ENCODE measurements at regions not wholly inside any gene's neighbourhood (a gene's known extent, or its start where the extent isn't known, plus 50 kb on each side); places are given as distances from the start of the nearest gene placed in this dataset.

DNA sequence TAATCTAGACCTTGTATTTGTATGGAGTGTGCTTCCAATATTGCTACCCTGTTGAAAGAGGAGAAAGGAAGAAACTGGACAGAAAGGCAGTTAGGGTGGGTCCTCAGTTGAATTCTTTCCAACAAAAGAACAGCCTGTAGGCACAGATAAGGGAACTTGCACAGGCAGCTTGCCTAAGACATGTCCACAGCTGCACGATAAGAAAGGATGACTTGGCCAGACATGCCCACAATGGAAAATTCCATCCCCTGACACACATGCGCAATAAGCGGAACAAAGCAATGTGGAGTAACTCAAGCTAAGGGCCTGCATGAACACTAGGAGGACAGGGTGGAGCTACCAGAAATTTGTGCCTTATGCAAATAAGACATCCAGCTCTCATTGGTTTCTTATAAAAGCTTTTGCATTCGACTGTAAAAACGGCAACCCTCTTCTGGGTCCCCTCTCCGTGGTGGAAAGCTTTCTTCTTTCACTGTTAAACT lies 1084.7 kb upstream of the NXPH2 start:
- no peak for TF ChIP-seq EP300 (IDR thresholded peaks at IDR 0.05)
- TF ChIP-seq, protein P1, sequence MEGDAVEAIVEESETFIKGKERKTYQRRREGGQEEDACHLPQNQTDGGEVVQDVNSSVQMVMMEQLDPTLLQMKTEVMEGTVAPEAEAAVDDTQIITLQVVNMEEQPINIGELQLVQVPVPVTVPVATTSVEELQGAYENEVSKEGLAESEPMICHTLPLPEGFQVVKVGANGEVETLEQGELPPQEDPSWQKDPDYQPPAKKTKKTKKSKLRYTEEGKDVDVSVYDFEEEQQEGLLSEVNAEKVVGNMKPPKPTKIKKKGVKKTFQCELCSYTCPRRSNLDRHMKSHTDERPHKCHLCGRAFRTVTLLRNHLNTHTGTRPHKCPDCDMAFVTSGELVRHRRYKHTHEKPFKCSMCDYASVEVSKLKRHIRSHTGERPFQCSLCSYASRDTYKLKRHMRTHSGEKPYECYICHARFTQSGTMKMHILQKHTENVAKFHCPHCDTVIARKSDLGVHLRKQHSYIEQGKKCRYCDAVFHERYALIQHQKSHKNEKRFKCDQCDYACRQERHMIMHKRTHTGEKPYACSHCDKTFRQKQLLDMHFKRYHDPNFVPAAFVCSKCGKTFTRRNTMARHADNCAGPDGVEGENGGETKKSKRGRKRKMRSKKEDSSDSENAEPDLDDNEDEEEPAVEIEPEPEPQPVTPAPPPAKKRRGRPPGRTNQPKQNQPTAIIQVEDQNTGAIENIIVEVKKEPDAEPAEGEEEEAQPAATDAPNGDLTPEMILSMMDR (IDR thresholded peaks at IDR 0.05), result no peak
- TF ChIP-seq POLR2AphosphoS5 (IDR thresholded peaks at IDR 0.05), result no peak
- no peak overlapping the region for H3K4me3 ChIP-seq
- WGBS, 5 donors, result 70 to 76% (median 74%) methylated on average over 6 of the region's 6 CpGs
- no peaks in the 10 kb centered on the region for H3K36me3 ChIP-seq
- H3K4me1 ChIP-seq, result no peaks in the 10 kb centered on the region
- H3K27me3 ChIP-seq, result no peaks in the 10 kb centered on the region
- no peak for DNase-seq
- H3K27ac ChIP-seq, result no peak overlapping the region
- peaks cover 0 to 21% (median 13%) of the 10 kb centered on the region in 4 donors for H3K9me3 ChIP-seq
- intact Hi-C loops (cut with DNase I; ENCODE audit: low total_unique reads), result no loop called here

DNA sequence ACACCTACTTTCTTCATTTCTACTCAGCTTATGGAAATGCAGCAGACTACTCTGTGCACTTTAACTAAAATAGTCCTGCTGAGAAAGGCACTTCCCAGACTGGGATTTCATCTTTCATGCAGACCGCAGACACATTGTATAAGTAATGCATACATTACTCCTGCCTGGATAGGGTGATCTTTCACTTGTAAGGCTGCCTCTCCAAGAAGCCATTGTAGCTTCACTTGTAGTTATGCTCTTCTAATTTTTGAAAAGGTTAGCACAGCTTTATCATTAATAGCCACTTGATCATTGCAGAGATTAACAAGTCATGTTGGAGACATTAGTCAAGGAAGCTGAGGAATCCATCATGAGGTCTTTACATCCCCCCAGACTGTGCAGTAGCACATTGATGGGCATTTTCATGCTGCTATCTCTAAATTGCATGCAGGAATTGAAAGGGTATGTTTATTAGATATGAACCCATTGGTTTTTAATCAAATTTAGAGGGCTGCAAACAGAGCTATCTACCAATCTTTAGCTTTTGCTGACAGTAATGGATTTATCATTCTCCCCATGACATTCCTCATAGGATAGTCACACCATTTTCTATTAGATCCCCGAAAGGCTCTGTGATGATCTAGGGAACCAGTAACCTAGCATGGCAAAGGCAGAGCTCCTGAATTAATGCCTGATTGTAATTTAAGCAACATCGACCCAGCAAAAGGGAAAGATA lies 1074.7 kb upstream of the NXPH2 start:
- H3K9me3 ChIP-seq, result peaks cover 0 to 4% (median 0%) of the 10 kb centered on the region in 4 donors
- H3K36me3 ChIP-seq, result no peaks in the 10 kb centered on the region
- H3K4me1 ChIP-seq, result no peaks in the 10 kb centered on the region
- TF ChIP-seq POLR2AphosphoS5 (IDR thresholded peaks at IDR 0.05) (no peak), POLR2A (IDR thresholded peaks at IDR 0.05) (no peak), EP300 (IDR thresholded peaks at IDR 0.05) (no peak)
- TF ChIP-seq, protein P1 (IDR thresholded peaks at IDR 0.05), result no peak
- intact Hi-C loops (cut with DNase I; ENCODE audit: low total_unique reads), result no loop called here
- no peak for DNase-seq
- H3K4me3 ChIP-seq, result no peak overlapping the region
- 81 to 91% (median 89%) methylated on average over 3 of the region's 3 CpGs for WGBS, 5 donors
- no peaks in the 10 kb centered on the region for H3K27me3 ChIP-seq
- H3K27ac ChIP-seq, result no peak overlapping the region

- TF ChIP-seq, protein P1 (IDR thresholded peaks at IDR 0.05), result no peak
- no peak for TF ChIP-seq EP300 (IDR thresholded peaks at IDR 0.05)
- no peak for TF ChIP-seq POLR2AphosphoS5 (IDR thresholded peaks at IDR 0.05)
- TF ChIP-seq POLR2A (IDR thresholded peaks at IDR 0.05), result no peak
- DNase-seq, result no peak
- Histone ChIP-seq H3K4me1 (no peaks in the 10 kb centered on the region), H3K27ac (no peak overlapping the region), H3K9me3 (peaks cover 0 to 4% (median 0%) of the 10 kb centered on the region in 4 donors), H3K36me3 (no peaks in the 10 kb centered on the region), H3K4me3 (no peak overlapping the region), H3K27me3 (no peaks in the 10 kb centered on the region)
- 46 to 65% (median 50%) methylated on average over 1 of the region's 1 CpG for WGBS, 5 donors
- intact Hi-C loops (cut with DNase I; ENCODE audit: low total_unique reads), result no loop called here
Measured at GRCh38 chr2:139850254-139850890, 1070.2 kb upstream of the NXPH2 start.

GRCh38 chr2:139836769-139837168 lies 1056.6 kb upstream of the NXPH2 start:
- H3K36me3 ChIP-seq, result no peaks in the 10 kb centered on the region
- H3K4me1 ChIP-seq, result no peaks in the 10 kb centered on the region
- no peak for DNase-seq
- H3K4me3 ChIP-seq, result no peak overlapping the region
- peaks cover 0 to 7% (median 3%) of the 10 kb centered on the region in 4 donors for H3K9me3 ChIP-seq
- no peak overlapping the region for H3K27ac ChIP-seq
- H3K27me3 ChIP-seq, result no peaks in the 10 kb centered on the region
- WGBS, 5 donors, result 73 to 84% (median 83%) methylated on average over 4 of the region's 4 CpGs
- intact Hi-C loops (cut with DNase I; ENCODE audit: low total_unique reads), result no loop called here
- TF ChIP-seq POLR2AphosphoS5 (IDR thresholded peaks at IDR 0.05) (no peak), EP300 (IDR thresholded peaks at IDR 0.05) (no peak), POLR2A (IDR thresholded peaks at IDR 0.05) (no peak)
- TF ChIP-seq, protein P1 (IDR thresholded peaks at IDR 0.05), result no peak
